ENCODE measurements at regions not wholly inside any gene's neighbourhood (a gene's known extent, or its start where the extent isn't known, plus 50 kb on each side); places are given as distances from the start of the nearest gene placed in this dataset.
"Not testable (repeated sequence)": the region's sequence is repeated elsewhere in the genome, so short reads cannot be mapped to it uniquely, and the experiment has no call there.

- H3K4me3 ChIP-seq = no peak overlapping the region
- TF ChIP-seq CTCF (IDR thresholded peaks at IDR 0.05) = no peak
- H3K4me1 ChIP-seq (ENCODE audit: low read depth) = no peaks in the 10 kb centered on the region
- H3K9me3 ChIP-seq = peaks cover 8% of the 10 kb centered on the region
- ATAC-seq (no peak), DNase-seq (no peak)
- no peaks in the 10 kb centered on the region for H3K36me3 ChIP-seq (ENCODE audit: low read depth)
- intact Hi-C loops (cut with DNase I, micrococcal nuclease) = no loop called here
Measured at GRCh38 chr2:71962911-71963694, 184.6 kb downstream of the CYP26B1 start.

GRCh38 chr2:71962350-71962749 is 185.3 kb downstream of the CYP26B1 start:
- no peak overlapping the region for H3K4me3 ChIP-seq
- no peak for DNase-seq
- no peaks in the 10 kb centered on the region for H3K4me1 ChIP-seq (ENCODE audit: low read depth)
- TF ChIP-seq CTCF (IDR thresholded peaks at IDR 0.05) = no peak
- ATAC-seq = no peak
- peaks cover 14% of the 10 kb centered on the region for H3K9me3 ChIP-seq
- intact Hi-C loops (cut with DNase I, micrococcal nuclease) = no loop called here
- no peaks in the 10 kb centered on the region for H3K36me3 ChIP-seq (ENCODE audit: low read depth)

- peaks cover 16% of the 10 kb centered on the region for H3K9me3 ChIP-seq
- no peak for TF ChIP-seq CTCF (IDR thresholded peaks at IDR 0.05)
- no peaks in the 10 kb centered on the region for H3K36me3 ChIP-seq (ENCODE audit: low read depth)
- no peak overlapping the region for H3K4me3 ChIP-seq
- DNase-seq (no peak), ATAC-seq (no peak)
- H3K4me1 ChIP-seq (ENCODE audit: low read depth) = no peaks in the 10 kb centered on the region
- intact Hi-C loops (cut with DNase I, micrococcal nuclease) = no loop called here
Measured at GRCh38 chr2:71961289-71962027, 186.2 kb downstream of the CYP26B1 start.

- no peak for TF ChIP-seq CTCF (IDR thresholded peaks at IDR 0.05)
- peaks cover 16% of the 10 kb centered on the region for H3K9me3 ChIP-seq
- intact Hi-C loops (cut with DNase I, micrococcal nuclease) = no loop called here
- ATAC-seq (no peak), DNase-seq (no peak)
- no peaks in the 10 kb centered on the region for H3K36me3 ChIP-seq (ENCODE audit: low read depth)
- H3K4me1 ChIP-seq (ENCODE audit: low read depth) = no peaks in the 10 kb centered on the region
- no peak overlapping the region for H3K4me3 ChIP-seq
Measured at GRCh38 chr2:71959494-71959893, 188.2 kb downstream of the CYP26B1 start.

GRCh38 chr2:71958426-71958825 is 189.2 kb downstream of the CYP26B1 start:
- H3K4me3 ChIP-seq; ATAC-seq; H3K4me1 ChIP-seq (ENCODE audit: low read depth); H3K36me3 ChIP-seq (ENCODE audit: low read depth); intact Hi-C loops (cut with DNase I, micrococcal nuclease); DNase-seq: not testable (repeated sequence)
- peaks cover 16% of the 10 kb centered on the region for H3K9me3 ChIP-seq

GRCh38 chr2:71952572-71953188 is 195.0 kb downstream of the CYP26B1 start:
- Histone ChIP-seq H3K36me3 (ENCODE audit: low read depth) (no peaks in the 10 kb centered on the region), H3K9me3 (peaks cover 3% of the 10 kb centered on the region), H3K4me1 (ENCODE audit: low read depth) (no peaks in the 10 kb centered on the region), H3K4me3 (no peak overlapping the region)
- no peak for ATAC-seq
- intact Hi-C loops (cut with DNase I, micrococcal nuclease) = no loop called here
- DNase-seq = no peak
- no peak for TF ChIP-seq CTCF (IDR thresholded peaks at IDR 0.05)

Measured in mucosa of descending colon (tissue), 3 donors.